WTC11 (cell line): ENCODE measurements at regions not wholly inside any gene's neighbourhood (a gene's known extent, or its start where the extent isn't known, plus 50 kb on each side); places are given as distances from the start of the nearest gene placed in this dataset.

Experiments
- AR ChIP-seq: fragments of 250-450 bp; sonication (Bioruptor Pico); IDR thresholded peaks from 2 replicates; pipeline ENCODE4 v1.9.0; 2021; ENCODE audit warnings: mild to moderate bottlenecking
- CTCF ChIP-seq: fragments of 200-600 bp; IDR thresholded peaks from 2 replicates; pipeline ENCODE4 v1.8.0; 2022; ENCODE audit warnings: antibody characterized with exemption
- E2F4 ChIP-seq: sonication (generic); formaldehyde crosslinking; IDR thresholded peaks from 2 replicates; pipeline ENCODE4 v1.8.1; 2022; ENCODE audit warnings: low read depth, mild to moderate bottlenecking, moderate library complexity, missing genetic modification reagents, borderline replicate concordance
- FOXP4 ChIP-seq: sonication (generic); formaldehyde crosslinking; IDR thresholded peaks from 2 replicates; pipeline ENCODE4 v1.8.0; 2022; ENCODE audit warnings: mild to moderate bottlenecking, missing genetic modification reagents
- HMGXB4 ChIP-seq: sonication (generic); formaldehyde crosslinking; IDR thresholded peaks from 2 replicates; pipeline ENCODE4 v1.8.1; 2023; ENCODE audit warnings: mild to moderate bottlenecking, moderate library complexity, missing genetic modification reagents
- JUN ChIP-seq: sonication (generic); formaldehyde crosslinking; IDR thresholded peaks from 2 replicates; pipeline ENCODE4 v1.8.0; 2023; ENCODE audit warnings: mild to moderate bottlenecking, missing genetic modification reagents
- TP53 ChIP-seq: sonication (generic); formaldehyde crosslinking; IDR thresholded peaks from 2 replicates; pipeline ENCODE4 v1.8.1; 2023; ENCODE audit warnings: mild to moderate bottlenecking, missing genetic modification reagents

- TF ChIP-seq CTCF: no peak
- TF ChIP-seq HMGXB4: no peak
- TF ChIP-seq FOXP4 (CRISPR knock-in tag): no peak
- TF ChIP-seq AR (CRISPR knock-in tag): no peak
- TF ChIP-seq JUN: no peak
- TF ChIP-seq TP53 (CRISPR knock-in tag): no peak
- no peak for TF ChIP-seq E2F4 (CRISPR knock-in tag)
Observed at GRCh38 chr17:69608808-69609472, 194.4 kb downstream of the MAP2K6 start.
